HTR-8/SVneo (cell line): ENCODE measurements at regions not wholly inside any gene's neighbourhood (a gene's known extent, or its start where the extent isn't known, plus 50 kb on each side); places are given as distances from the start of the nearest gene placed in this dataset.
"Not testable (repeated sequence)": the region's sequence is repeated elsewhere in the genome, so short reads cannot be mapped to it uniquely, and the experiment has no call there.

Experiments
- DNase-seq: peaks from one replicate; pipeline ENCODE4 v3.0.0; 2011; ENCODE audit warnings: low spot score, mixed read lengths; ENCODE audit not compliant: insufficient read length
- FAIRE-seq: peaks from 2 replicates; lab custom pipeline; 2011; peaks lifted over from hg19 to GRCh38; lab: Jason Lieb, UNC

DNA sequence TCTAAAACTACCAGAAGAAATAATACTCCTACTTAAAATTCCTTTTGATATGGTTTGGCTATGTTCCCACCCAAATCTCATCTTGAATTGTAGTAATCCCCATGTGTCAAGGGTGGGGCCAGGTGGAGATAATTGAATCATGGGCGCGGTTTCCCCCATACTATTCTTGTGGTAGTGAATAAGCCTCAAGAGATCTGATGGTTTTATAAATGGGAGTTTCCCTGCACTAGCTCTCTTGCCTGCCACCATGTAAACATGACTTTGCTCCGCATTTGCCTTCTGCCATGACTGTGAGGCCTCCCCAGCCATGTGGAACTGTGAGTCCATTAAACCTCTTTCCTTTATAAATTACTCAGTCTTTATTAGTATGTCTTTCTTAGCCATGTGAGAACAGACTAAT is 390.5 kb downstream of the CHSY3 start:
- not testable (repeated sequence) for DNase-seq, FAIRE-seq

GRCh38 chr5:130290219-130290618 is 386.0 kb downstream of the CHSY3 start:
- DNase-seq (no peak), FAIRE-seq (no peak)

- DNase-seq: no peak
- FAIRE-seq: no peak
These were observed 385.1 kb downstream of the CHSY3 start for GRCh38 chr5:130289132-130290088.

DNA sequence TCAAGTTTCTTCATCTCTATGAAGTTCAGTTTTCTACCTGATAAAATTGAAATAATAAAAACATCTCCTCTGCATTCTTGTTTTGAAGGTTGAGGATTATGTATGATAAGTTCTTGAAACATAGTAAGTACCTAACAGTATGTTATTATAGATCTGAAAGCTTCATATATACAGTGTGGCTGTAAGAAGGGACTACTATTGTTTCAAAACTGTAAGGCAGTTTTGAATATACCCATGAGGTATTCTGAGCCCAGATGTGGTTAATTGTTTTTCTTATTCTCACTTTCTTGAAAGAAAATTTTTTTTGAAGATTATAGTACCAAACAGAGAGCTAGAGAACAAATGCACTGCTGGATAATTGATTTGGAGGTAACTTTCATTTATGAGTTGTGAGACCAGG is 383.2 kb downstream of the CHSY3 start:
- FAIRE-seq (no peak), DNase-seq (no peak)

- DNase-seq (no peak), FAIRE-seq (no peak)
These were observed 382.7 kb downstream of the CHSY3 start for GRCh38 chr5:130286971-130287370.

GRCh38 chr5:130282049-130282448 is 377.8 kb downstream of the CHSY3 start:
- FAIRE-seq (no peak), DNase-seq (no peak)

DNA sequence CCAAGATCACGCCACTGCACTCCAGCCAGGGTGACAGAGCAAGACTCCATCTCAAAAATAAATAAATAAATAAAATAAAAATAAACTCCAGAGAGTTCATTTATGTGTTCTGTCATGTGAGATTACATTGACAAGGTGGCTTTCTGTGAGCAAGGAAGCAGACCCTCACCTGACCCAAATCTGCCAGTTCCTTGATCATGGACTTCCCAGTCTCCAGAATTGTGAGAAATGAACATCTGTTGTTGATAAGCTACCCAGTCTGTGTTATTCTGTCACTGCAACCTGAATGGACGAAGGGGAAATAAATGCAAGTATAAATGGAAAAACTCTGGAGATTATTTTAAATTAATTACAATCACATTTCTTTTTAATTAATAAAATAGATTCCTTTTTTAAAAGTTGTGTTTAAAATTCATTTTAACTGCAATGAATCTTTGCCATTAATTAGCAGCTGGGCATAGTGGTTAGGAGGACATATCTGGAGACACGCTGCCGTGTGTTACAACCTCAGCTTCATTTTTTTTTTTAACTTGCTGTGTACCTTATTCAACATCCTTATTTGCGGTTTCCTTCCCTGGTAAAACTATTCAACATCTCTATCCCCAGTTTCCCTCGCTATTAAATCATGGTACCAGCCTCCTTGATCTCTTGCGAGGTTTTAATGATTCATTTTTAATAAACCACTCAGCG is 376.4 kb downstream of the CHSY3 start:
- DNase-seq: no peak
- FAIRE-seq: no peak

GRCh38 chr5:130279386-130279785 is 375.1 kb downstream of the CHSY3 start:
- DNase-seq (no peak), FAIRE-seq (no peak)

GRCh38 chr5:130278136-130278535 is 373.9 kb downstream of the CHSY3 start:
- no peak for DNase-seq
- FAIRE-seq: no peak

DNA sequence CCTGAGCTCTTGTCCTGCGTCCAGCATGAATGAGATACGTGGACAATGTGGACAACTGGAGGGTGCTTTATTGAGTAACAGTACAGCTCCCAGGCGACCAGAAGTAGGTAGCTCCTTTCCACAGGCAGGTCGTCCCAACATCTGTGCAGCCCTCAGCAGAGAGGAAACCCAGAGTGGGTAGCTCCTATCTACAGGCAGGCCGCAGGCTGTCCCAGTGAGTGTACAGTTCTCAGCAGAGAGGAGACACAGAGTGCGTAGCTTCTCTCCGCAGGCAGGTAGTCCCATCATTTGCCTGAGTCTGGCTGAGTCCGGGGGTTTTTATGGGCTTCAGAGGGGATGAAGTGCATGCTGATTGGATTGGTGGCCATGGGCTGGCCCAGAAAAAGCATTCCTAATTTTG is 373.3 kb downstream of the CHSY3 start:
- no peak for FAIRE-seq
- DNase-seq: no peak

DNA sequence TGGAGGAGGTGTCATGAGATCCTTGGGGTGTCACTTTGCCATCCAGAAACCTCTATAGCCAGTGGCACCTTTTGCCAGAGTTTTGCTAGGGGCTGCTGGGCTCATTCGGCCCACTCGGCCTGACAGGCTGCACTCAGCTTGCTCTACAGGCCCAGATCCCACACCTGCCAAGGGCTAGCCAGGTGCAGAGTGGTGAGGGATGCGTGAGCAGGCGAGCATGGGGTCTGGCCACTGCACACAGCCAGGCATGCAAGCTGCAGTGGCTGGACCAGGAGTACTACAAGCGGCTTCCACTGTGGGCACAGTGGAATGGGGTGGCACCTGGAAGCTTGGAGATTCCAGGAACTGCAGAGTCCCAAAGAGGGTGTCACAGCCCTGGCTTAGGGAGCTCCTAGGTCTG is 372.7 kb downstream of the CHSY3 start:
- no peak for DNase-seq
- FAIRE-seq: no peak

GRCh38 chr5:130272837-130273236 is 368.6 kb downstream of the CHSY3 start:
- no peak for FAIRE-seq
- no peak for DNase-seq

DNA sequence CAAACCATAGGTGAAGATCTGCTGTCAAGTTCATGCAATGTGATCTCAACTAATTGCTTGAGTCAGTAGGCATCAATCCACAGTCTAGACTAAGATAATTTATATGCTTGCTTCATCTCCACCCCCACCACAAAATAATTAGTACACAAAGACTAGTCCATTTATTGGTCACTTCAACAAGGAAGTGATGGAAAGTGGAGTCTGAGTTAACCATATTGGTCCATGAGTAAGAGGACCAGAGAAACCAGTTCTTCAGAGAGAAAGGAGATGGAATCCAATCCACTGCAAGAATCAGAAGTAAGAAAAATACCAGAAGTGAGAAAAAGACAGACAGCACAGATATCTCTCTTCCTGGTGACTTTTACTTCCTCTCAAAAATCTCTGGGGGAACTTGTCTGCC is 366.5 kb downstream of the CHSY3 start:
- FAIRE-seq: no peak
- DNase-seq: no peak

DNA sequence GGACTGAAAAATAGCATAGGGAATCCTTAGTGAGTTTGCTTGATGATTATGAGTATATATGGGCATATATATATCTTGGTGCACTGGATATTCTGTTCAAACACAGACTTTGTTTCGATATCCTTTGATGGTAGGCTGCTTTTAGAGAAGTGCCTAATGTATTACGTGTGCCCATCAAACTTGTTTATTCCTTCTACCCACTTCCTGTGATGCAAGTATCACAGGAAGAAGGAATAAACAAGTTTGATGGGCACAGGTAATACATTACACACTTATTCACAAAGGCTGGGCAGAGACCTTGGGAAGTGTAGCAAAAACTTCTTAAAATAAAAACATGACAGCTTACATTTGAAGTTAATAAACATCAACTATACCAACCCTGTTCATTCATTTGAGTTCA is 364.2 kb downstream of the CHSY3 start:
- FAIRE-seq (no peak), DNase-seq (no peak)

DNA sequence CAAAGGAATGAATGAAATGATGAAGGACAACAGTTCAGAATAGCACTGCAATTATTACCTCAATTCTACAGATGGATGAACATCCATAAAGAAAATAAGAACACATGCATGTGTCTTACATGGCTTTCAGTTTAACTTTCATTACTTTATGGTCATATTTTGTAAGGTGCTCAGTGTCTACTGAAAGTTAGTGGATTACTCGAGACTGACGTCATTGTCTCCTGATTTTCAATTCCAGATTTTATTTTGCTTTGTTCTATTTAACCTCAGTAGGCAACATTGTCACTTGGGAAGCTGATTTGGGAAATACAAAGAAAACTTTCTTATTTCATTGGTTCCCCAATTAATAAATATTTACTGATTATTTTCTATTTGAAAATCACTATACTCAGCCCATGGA is 363.7 kb downstream of the CHSY3 start:
- FAIRE-seq (no peak), DNase-seq (no peak)

DNA sequence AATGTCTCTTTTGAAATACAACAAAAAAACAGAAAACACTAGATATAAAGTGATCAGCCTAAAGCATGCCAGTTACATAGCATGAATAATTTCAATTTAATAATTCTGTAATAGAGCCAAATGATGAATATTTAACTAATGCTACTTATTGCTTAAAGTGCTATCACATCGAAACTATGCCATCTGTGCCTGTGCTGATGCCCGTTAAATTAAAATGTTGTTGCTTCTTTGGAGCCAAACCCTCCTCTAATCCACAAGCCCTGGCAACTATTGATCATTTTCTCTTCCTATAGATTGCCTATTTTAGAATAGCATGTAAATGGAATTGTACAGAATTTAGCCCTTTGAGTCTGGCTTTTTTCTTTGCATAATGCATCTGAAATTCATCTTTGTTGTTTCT is 356.2 kb downstream of the CHSY3 start:
- no peak for FAIRE-seq
- no peak for DNase-seq

DNA sequence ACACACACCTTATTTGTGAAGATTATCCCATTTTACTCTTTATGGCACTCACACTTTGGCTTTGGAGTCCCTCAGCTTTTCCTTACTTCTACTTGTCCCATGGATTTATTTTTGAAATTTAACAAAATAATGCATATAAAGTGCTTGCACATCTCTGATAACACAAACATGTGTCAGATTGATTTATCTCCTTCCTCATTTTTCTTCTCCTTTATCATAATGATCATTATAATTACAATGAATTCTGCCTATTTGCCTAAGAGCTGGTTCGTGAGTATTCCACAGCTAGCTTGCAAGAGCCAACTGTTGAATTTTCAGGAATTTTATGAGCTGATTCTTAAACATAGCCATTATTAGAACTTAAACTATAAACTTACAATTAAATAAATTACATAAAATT is 347.7 kb downstream of the CHSY3 start:
- no peak for DNase-seq
- FAIRE-seq: no peak

DNA sequence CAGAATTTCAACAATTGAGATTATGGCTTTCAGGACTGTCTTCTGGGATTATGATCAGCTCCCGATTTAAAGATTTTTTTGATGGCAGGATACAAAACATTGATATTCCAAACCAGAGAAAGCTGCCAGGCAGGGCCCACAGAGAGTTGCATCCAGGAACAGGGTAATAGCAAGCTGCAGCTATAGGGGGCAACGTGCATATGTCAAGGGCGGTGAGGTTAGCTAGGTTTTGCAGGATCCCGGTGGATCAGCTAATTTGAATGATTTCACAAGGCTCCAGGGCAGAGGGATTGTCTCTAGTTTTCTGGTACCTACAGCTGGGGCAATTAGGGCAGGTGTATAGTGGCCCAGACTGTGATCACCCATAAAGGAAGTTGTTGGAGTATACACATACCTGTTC is 339.4 kb downstream of the CHSY3 start:
- DNase-seq: no peak
- FAIRE-seq: no peak

- FAIRE-seq (no peak), DNase-seq (no peak)
These were observed 333.5 kb downstream of the CHSY3 start for GRCh38 chr5:130237721-130238120.
